ENCODE measurements at regions not wholly inside any gene's neighbourhood (a gene's known extent, or its start where the extent isn't known, plus 50 kb on each side); places are given as distances from the start of the nearest gene placed in this dataset.
"Not testable (repeated sequence)": the region's sequence is repeated elsewhere in the genome, so short reads cannot be mapped to it uniquely, and the experiment has no call there.

DNA sequence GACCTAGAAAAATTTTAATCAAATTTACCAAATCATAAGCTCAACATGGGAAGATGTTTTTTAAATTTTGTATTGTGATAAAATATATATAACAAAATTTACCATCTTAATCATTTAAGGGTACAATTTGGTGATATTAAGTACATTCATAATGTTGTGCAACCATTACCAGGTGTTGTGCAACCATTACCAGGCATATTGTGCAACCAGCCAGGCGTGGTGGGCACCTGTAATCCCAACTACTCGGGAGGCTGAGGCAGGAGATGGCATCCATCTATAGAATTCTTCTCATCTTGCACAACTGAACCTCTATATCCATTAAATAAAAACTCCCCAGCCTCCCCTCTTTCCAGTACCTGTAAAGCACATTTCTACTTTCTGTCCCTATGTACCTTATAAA lies 124.5 kb upstream of the SLC13A1 start:
- ATAC-seq (ENCODE audit: low FRiP score in 2 of 2) (no peak), DNase-seq (no peak)
- 43 to 62% methylated on average over 2 of the region's 2 CpGs for WGBS, 2 donors
- Histone ChIP-seq H3K36me3 (no peaks in the 10 kb centered on the region), H3K27me3 (no peaks in the 10 kb centered on the region), H3K27ac (no peak overlapping the region), H3K9me3 (peaks cover 0 to 14% (median 4%) of the 10 kb centered on the region in 4 donors), H3K4me3 (no peak overlapping the region), H3K4me1 (no peaks in the 10 kb centered on the region)
- no peak for TF ChIP-seq POLR2A (IDR thresholded peaks at IDR 0.05)
- TF ChIP-seq POLR2AphosphoS5 (IDR thresholded peaks at IDR 0.05) = no peak
- TF ChIP-seq, protein P1, sequence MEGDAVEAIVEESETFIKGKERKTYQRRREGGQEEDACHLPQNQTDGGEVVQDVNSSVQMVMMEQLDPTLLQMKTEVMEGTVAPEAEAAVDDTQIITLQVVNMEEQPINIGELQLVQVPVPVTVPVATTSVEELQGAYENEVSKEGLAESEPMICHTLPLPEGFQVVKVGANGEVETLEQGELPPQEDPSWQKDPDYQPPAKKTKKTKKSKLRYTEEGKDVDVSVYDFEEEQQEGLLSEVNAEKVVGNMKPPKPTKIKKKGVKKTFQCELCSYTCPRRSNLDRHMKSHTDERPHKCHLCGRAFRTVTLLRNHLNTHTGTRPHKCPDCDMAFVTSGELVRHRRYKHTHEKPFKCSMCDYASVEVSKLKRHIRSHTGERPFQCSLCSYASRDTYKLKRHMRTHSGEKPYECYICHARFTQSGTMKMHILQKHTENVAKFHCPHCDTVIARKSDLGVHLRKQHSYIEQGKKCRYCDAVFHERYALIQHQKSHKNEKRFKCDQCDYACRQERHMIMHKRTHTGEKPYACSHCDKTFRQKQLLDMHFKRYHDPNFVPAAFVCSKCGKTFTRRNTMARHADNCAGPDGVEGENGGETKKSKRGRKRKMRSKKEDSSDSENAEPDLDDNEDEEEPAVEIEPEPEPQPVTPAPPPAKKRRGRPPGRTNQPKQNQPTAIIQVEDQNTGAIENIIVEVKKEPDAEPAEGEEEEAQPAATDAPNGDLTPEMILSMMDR (IDR thresholded peaks at IDR 0.05) = no peak
- no peak for TF ChIP-seq EP300 (IDR thresholded peaks at IDR 0.05)

DNA sequence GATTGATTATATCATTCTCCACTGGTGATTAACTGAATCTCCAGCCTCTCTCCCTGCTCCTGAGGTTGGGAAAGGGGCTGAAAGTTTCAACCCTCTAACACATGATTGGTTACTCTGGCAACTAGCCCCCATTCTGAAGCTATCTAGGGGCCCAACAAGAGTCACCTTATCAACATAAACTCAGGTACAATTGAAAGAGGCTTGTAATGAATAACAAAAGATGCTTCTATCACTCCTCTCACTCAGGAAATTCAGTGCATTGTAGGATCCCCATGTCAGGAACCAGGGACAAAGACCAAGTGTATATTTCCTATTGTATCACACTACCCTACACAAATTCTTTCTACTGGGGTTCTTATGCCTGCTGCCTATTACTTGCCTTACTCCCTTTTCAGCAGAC lies 123.9 kb upstream of the SLC13A1 start:
- TF ChIP-seq POLR2AphosphoS5 (IDR thresholded peaks at IDR 0.05) (no peak), EP300 (IDR thresholded peaks at IDR 0.05) (no peak), POLR2A (IDR thresholded peaks at IDR 0.05) (no peak)
- TF ChIP-seq, protein P1 (IDR thresholded peaks at IDR 0.05) = no peak
- H3K27ac ChIP-seq = no peak overlapping the region
- no peaks in the 10 kb centered on the region for H3K36me3 ChIP-seq
- ATAC-seq (ENCODE audit: low FRiP score in 2 of 2) = no peak
- H3K9me3 ChIP-seq = peaks cover 0 to 14% (median 4%) of the 10 kb centered on the region in 4 donors
- H3K4me3 ChIP-seq = no peak overlapping the region
- no peak for DNase-seq
- H3K27me3 ChIP-seq = no peaks in the 10 kb centered on the region
- no peaks in the 10 kb centered on the region for H3K4me1 ChIP-seq

DNA sequence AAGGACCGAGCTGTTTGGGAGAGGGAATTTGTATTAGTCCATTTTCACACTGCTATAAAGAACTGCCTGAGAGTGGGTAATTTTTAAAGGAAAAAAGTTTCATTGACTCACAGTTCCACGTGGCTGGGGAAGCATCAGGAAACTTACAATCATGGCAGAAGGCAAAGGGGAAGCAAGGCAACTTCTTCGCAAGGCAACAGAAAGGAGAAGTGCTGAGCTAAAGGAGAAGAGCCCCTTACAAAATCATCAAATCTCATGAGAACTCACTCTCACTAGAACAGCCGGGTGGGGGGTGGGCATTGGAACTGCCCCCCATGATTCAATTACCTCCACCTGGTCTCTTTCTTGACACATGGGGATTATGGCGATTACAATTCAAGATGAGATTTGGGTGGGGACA lies 121.8 kb upstream of the SLC13A1 start:
- not testable (repeated sequence) for ATAC-seq (ENCODE audit: low FRiP score in 2 of 2); H3K4me1 ChIP-seq; H3K36me3 ChIP-seq; H3K27me3 ChIP-seq; DNase-seq; H3K27ac ChIP-seq; H3K4me3 ChIP-seq
- 79 to 82% methylated on average over 5 of the region's 5 CpGs for WGBS, 2 donors
- peaks cover 0 to 14% (median 4%) of the 10 kb centered on the region in 4 donors for H3K9me3 ChIP-seq

DNA sequence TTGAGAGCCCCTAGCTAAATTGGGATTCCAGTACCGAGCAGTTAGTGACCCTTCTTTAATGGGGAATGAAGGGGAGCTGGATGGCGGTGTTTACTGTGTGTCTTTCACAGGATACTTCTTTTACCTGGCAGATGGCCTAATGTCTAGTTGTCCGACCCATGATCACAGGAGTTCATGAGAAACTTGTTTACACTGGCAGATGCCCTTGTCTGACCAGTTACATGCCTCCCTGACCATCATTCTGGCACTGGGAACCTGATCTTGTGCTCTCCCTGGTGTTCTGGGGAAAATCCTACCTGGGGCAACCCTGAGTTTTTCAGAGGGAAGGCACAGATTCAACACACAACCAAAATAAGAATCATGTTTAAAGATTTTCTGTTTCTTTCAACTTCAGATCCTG lies 120.1 kb upstream of the SLC13A1 start:
- 83 to 91% methylated on average over 3 of the region's 3 CpGs for WGBS, 2 donors
- Histone ChIP-seq H3K4me3 (no peak overlapping the region), H3K9me3 (peaks cover 0 to 14% (median 4%) of the 10 kb centered on the region in 4 donors), H3K36me3 (no peaks in the 10 kb centered on the region), H3K4me1 (no peaks in the 10 kb centered on the region), H3K27ac (no peak overlapping the region), H3K27me3 (no peaks in the 10 kb centered on the region)
- no peak for ATAC-seq (ENCODE audit: low FRiP score in 2 of 2)
- TF ChIP-seq POLR2A (IDR thresholded peaks at IDR 0.05) (no peak), EP300 (IDR thresholded peaks at IDR 0.05) (no peak), POLR2AphosphoS5 (IDR thresholded peaks at IDR 0.05) (no peak)
- TF ChIP-seq, protein P1 (IDR thresholded peaks at IDR 0.05) = no peak
- DNase-seq = no peak

DNA sequence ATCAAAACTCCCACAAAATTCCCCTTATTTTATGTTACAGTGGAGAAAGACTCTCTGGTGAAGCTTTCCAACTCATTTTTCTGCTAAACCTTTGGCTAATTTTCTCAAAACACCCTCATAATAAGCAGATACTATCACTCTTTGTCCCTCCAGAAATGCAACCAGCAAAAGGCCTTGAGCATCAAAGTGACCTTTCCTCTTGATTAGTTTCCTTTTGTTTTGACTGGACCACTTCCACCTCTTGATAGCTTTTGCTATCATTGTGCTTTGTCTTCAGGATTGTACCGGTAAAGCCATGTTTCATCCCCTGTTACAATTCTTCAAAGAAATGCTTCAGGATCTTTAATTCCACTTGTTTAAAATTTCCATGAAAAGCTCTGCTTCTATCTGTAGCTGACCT lies 115.1 kb upstream of the SLC13A1 start:
- no peak for TF ChIP-seq POLR2AphosphoS5 (IDR thresholded peaks at IDR 0.05)
- TF ChIP-seq EP300 (IDR thresholded peaks at IDR 0.05) = no peak
- TF ChIP-seq POLR2A (IDR thresholded peaks at IDR 0.05) = no peak
- TF ChIP-seq, protein P1 (IDR thresholded peaks at IDR 0.05) = no peak
- Histone ChIP-seq H3K27me3 (no peaks in the 10 kb centered on the region), H3K27ac (no peak overlapping the region), H3K4me3 (no peak overlapping the region), H3K36me3 (no peaks in the 10 kb centered on the region), H3K9me3 (no peaks in the 10 kb centered on the region), H3K4me1 (no peaks in the 10 kb centered on the region)
- ATAC-seq (ENCODE audit: low FRiP score in 2 of 2) = no peak
- DNase-seq = no peak
- WGBS, 2 donors = 37 to 44% methylated on average over 1 of the region's 1 CpG

Data from upper lobe of left lung (tissue), 6 donors.